ENCODE measurements at regions not wholly inside any gene's neighbourhood (a gene's known extent, or its start where the extent isn't known, plus 50 kb on each side); places are given as distances from the start of the nearest gene placed in this dataset.

- in situ Hi-C loops (cut with MboI; ENCODE audit: low pct_ligation_motif_present in 1 of 4, low pct_unique_long_range_greater_than_20kb in 1 of 4, low sequenced_read_pairs in 3 of 4) (no loop called here), intact Hi-C loops (cut with DNase I; ENCODE audit: low total_unique reads) (no loop called here)
- 72 to 100% methylated on average over 3 to 5 of the region's 5 CpGs for WGBS, 2 donors (ENCODE audit: low coverage in 1 of 2)
- no peak for DNase-seq
- Histone ChIP-seq H3K27me3 (no peaks in the 10 kb centered on the region), H3K36me3 (no peaks in the 10 kb centered on the region), H3K4me3 (no peak overlapping the region), H3K4me1 (peaks cover 0 to 50% (median 15%) of the 10 kb centered on the region in 4 donors), H3K27ac (no peak overlapping the region), H3K9me3 (no peaks in the 10 kb centered on the region)
- TF ChIP-seq CTCF (IDR thresholded peaks at IDR 0.05) (no peak), POLR2A (IDR thresholded peaks at IDR 0.05) (no peak), POLR2AphosphoS5 (IDR thresholded peaks at IDR 0.05) (no peak), EP300 (IDR thresholded peaks at IDR 0.05; ENCODE audit: low read depth) (no peak)
Measured at GRCh38 chr9:104980039-104980654, 52.2 kb upstream of the ABCA1 start.

GRCh38 chr9:104981543-104982129, 53.7 kb upstream of the ABCA1 start:
- intact Hi-C loops (cut with DNase I; ENCODE audit: low total_unique reads) (no loop called here), in situ Hi-C loops (cut with MboI; ENCODE audit: low pct_ligation_motif_present in 1 of 4, low pct_unique_long_range_greater_than_20kb in 1 of 4, low sequenced_read_pairs in 3 of 4) (no loop called here)

GRCh38 chr9:104982543-104982942, 54.6 kb upstream of the ABCA1 start:
- no peaks in the 10 kb centered on the region for H3K27me3 ChIP-seq
- TF ChIP-seq EP300 (IDR thresholded peaks at IDR 0.05; ENCODE audit: low read depth), result no peak
- no peak for TF ChIP-seq CTCF (IDR thresholded peaks at IDR 0.05)
- no peak for TF ChIP-seq POLR2AphosphoS5 (IDR thresholded peaks at IDR 0.05)
- no peak for TF ChIP-seq POLR2A (IDR thresholded peaks at IDR 0.05)
- intact Hi-C loops (cut with DNase I; ENCODE audit: low total_unique reads), result no loop called here
- in situ Hi-C loops (cut with MboI; ENCODE audit: low pct_ligation_motif_present in 1 of 4, low pct_unique_long_range_greater_than_20kb in 1 of 4, low sequenced_read_pairs in 3 of 4), result no loop called here
- no peak for DNase-seq
- H3K4me1 ChIP-seq, result peaks cover 0 to 38% (median 7%) of the 10 kb centered on the region in 4 donors
- 82 to 89% methylated on average over 1 to 3 of the region's 3 CpGs for WGBS, 2 donors (ENCODE audit: low coverage in 1 of 2)
- no peaks in the 10 kb centered on the region for H3K36me3 ChIP-seq
- no peak overlapping the region for H3K4me3 ChIP-seq
- H3K9me3 ChIP-seq, result no peaks in the 10 kb centered on the region
- peak overlapping the region in 2 of 4 donors; percentile 30 to 36 for H3K27ac ChIP-seq

More at GRCh38 chr9:104981543-104982129, 53.7 kb upstream of the ABCA1 start:
- Histone ChIP-seq H3K36me3 (no peaks in the 10 kb centered on the region), H3K27ac (no peak overlapping the region), H3K4me3 (no peak overlapping the region), H3K27me3 (no peaks in the 10 kb centered on the region), H3K9me3 (no peaks in the 10 kb centered on the region), H3K4me1 (peaks cover 0 to 47% (median 11%) of the 10 kb centered on the region in 4 donors)
- TF ChIP-seq POLR2A (IDR thresholded peaks at IDR 0.05) (no peak), EP300 (IDR thresholded peaks at IDR 0.05; ENCODE audit: low read depth) (no peak), CTCF (IDR thresholded peaks at IDR 0.05) (no peak), POLR2AphosphoS5 (IDR thresholded peaks at IDR 0.05) (no peak)
- WGBS, 2 donors (ENCODE audit: low coverage in 1 of 2), result 90 to 93% methylated on average over 3 to 8 of the region's 8 CpGs
- DNase-seq, result no peak

GRCh38 chr9:104983491-104983890, 55.5 kb upstream of the ABCA1 start:
- Histone ChIP-seq H3K36me3 (no peaks in the 10 kb centered on the region), H3K9me3 (no peaks in the 10 kb centered on the region), H3K4me1 (peaks cover 0 to 32% (median 1%) of the 10 kb centered on the region in 4 donors), H3K27ac (peak overlapping the region; percentile 15 to 36 (median 32)), H3K4me3 (no peak overlapping the region), H3K27me3 (no peaks in the 10 kb centered on the region)
- DNase-seq, result no peak
- in situ Hi-C loops (cut with MboI; ENCODE audit: low pct_ligation_motif_present in 1 of 4, low pct_unique_long_range_greater_than_20kb in 1 of 4, low sequenced_read_pairs in 3 of 4), result no loop called here
- intact Hi-C loops (cut with DNase I; ENCODE audit: low total_unique reads), result no loop called here
- TF ChIP-seq CTCF (IDR thresholded peaks at IDR 0.05) (no peak), POLR2A (IDR thresholded peaks at IDR 0.05) (no peak), POLR2AphosphoS5 (IDR thresholded peaks at IDR 0.05) (no peak), EP300 (IDR thresholded peaks at IDR 0.05; ENCODE audit: low read depth) (no peak)
- 50 to 74% methylated on average over 3 of the region's 3 CpGs for WGBS, 2 donors (ENCODE audit: low coverage in 1 of 2)
